Stomach (tissue), 4 donors: ENCODE measurements at regions not wholly inside any gene's neighbourhood (a gene's known extent, or its start where the extent isn't known, plus 50 kb on each side); places are given as distances from the start of the nearest gene placed in this dataset.

ENCODE experiments used
- CTCF ChIP-seq, 7 experiments: fragments of 450-650 bp in 4 of 7; fragments of 200-600 bp in 3 of 7; sonication (generic) in 3 of 7; IDR thresholded peaks; one replicate each; pipeline ENCODE4 v1.5.1; 2016 to 2019; ENCODE audit warnings: antibody characterized with exemption in 7 of 7, control low read depth in 2 of 7, mild to moderate bottlenecking in 1 of 7
- POLR2A ChIP-seq, 4 donors: fragments of 450-650 bp; IDR thresholded peaks; one replicate each; pipeline ENCODE4 v1.6.1; 2016; ENCODE audit warnings: antibody characterized with exemption in 4 of 4, control low read depth in 2 of 4, mild to moderate bottlenecking in 1 of 4, moderate library complexity in 1 of 4
- POLR2AphosphoS5 ChIP-seq, 3 donors: sonication (generic); formaldehyde crosslinking; IDR thresholded peaks; one replicate each; pipeline ENCODE4 v1.6.1; 2016; ENCODE audit warnings: antibody characterized with exemption in 3 of 3

DNA sequence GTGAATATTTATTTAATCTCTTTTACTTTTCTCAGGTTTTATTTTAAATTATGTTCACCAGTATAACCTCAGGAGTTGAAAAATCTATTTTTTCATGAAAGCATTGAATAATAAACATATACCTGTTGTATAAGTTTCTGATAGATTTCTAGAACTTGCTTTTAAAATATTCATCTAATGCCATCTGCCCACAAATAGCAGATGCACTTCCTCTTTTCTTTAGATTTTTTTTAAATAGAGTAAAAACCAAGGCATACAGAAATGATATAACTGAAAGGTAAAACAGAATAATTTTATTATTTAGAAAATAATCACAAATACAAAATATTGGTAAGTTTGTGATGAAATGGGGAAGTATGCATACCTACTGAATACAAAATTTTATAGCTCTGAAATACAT lies 130.7 kb upstream of the PRMT6 start:
- TF ChIP-seq CTCF (IDR thresholded peaks at IDR 0.05), result no peak
- no peak for TF ChIP-seq POLR2A (IDR thresholded peaks at IDR 0.05)
- no peak for TF ChIP-seq POLR2AphosphoS5 (IDR thresholded peaks at IDR 0.05)
